Activated CD8-positive, alpha-beta memory T cell treated with anti-CD3 and anti-CD28 coated beads, Interleukin-2, amount 50 U/mL, for 1 hour (primary cell): ENCODE measurements at regions not wholly inside any gene's neighbourhood (a gene's known extent, or its start where the extent isn't known, plus 50 kb on each side); places are given as distances from the start of the nearest gene placed in this dataset.

ENCODE experiments used
- DNase-seq: peaks from one replicate; pipeline ENCODE4 v3.0.0-alpha.2; 2020; ENCODE audit errors: extremely low read depth

DNA sequence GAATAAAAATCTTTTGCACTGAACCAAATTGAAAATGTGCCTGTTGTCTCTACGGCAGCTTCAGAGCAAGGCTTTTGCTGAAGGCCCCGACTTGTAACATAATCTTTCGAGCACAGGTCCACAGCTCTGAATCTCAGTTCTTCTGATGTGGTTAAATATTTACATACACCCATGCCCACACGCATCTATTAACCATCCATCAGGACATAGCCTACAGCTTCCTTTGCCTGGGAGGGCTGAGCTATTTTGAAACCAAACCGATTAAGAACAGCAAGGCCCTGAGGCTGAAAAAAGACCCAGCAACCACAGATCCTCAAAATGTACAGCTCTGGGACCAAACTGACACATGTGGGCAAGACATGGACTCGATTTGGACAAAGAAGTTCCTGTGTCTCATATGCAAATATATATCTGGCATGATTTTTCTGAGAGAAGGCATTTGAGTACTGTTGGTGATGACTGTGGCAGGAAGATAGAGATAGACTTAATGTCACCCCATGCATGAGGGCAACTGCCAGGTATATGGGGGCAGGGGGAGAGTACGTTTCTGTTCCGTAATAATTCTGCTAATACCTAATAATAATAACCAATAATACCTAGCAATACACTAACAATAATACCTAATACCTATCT lies 322.7 kb upstream of the PLET1 start:
- DNase-seq: no peak

DNA sequence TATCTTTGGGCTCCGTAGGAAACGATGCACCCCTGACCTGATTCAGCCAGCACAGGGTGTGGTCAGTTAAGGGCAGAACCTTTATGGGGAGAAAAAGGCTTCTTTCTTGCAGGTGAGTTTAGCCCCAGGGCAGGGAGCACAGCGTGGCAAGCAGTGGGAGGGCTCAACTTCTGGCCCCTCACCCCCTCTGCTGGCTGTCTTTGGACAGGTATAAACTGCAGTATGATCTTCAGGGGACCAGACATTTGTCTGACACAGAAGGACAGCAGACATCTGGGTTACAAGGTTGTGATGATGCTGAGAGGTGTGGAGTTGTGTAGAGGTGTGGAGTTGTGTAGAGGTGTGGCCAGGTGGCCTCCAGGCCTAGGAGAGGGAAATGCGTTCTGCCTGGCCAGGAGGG lies 324.0 kb upstream of the PLET1 start:
- DNase-seq: no peak

DNA sequence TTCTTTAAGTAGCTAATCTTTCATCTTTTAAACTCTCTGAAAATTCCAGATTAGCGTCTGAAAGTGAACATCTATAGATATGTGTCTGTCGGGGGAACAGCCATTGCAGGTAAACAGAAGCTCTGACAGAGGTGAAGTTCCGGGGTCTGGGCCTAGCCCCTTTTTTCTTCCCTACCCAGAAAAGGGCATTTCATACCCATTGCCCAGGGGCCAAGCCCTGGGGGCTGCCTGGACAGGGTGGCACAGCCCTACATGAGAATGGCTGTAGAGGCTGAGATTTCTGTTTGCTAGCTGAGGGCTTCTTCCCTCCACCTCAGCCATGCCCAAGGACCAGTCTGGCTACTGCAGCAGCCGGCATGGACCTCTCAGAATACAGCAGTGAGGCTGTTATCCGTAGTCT lies 327.0 kb upstream of the PLET1 start:
- DNase-seq: no peak

DNA sequence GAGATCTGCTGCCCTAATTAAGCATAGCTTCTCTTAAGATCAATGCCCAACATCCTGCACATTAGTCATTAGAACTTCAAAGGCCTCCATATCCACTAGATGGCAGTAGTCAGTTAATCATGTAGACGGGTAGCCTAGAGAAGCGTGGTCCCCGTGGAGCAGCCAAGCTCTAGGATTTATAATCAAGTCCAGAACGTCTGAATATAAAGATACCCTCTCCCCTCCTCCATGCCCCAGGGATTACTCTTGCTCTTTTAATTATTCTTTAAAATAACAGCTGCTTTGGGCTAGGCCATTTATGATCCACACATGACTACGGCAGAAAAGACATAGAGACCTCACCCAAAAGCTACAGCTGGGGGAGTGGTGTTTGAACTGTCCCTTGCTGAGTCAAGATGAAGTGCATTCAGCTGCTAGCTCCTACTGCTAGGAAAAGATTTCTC lies 327.6 kb upstream of the PLET1 start:
- no peak for DNase-seq

DNA sequence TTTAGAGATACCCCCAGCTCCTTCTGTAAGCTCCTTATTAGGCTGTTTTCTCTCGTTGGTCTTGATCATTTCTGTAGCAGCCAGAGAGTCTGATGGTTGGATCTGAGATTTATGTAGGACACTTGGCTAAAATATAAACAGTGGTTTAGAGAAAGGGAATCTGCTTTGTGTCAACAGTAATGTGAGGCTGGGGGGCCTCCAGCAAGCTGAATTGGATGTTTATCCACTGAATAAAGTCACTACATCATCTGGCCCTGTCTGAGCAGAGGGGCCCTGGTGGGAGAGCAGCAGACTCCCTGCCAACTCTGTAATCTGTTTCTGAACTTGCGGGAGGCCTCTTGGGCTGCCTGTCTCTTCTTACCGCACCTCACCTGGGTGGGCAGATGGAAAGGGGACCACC lies 328.5 kb upstream of the PLET1 start:
- DNase-seq: no peak

DNA sequence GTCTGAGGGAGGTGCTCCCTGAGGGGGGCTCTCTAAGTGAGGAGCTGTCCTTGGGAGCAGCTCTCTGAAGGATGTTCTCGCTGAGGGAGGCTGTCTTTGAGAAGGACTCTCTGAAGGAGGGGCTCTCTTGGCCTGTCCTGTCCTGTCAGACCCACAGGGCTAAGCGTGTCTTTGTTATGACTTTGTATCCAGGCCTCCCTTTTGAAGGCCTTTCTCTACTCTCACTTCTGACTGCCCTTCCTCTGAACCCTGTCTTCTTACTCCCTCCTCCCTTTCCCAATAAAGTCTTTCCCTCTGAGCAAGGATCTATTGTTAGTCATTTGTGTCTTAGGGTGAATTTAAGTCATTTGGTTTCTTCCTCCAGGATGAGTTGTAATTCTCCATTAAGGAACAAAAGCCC lies 330.1 kb upstream of the PLET1 start:
- no peak for DNase-seq

DNA sequence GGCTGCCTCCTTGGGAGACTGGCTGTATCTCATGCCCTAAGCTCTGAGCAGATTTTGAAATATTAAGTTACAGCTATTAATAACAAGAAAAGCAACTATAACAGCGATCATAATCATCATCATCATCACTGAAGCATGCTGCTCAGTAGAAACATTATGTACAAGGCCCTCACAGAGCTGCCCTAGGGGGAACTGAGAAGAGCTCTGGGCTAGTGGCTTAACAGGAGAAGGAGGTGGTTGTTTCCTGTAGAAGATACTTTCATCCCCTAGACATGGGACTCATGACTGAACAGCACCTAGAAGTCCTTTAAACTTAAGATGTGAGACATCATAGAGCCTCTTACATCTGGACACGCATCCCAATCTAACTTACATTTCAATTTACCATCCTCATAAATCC lies 332.8 kb upstream of the PLET1 start:
- DNase-seq: no peak

DNA sequence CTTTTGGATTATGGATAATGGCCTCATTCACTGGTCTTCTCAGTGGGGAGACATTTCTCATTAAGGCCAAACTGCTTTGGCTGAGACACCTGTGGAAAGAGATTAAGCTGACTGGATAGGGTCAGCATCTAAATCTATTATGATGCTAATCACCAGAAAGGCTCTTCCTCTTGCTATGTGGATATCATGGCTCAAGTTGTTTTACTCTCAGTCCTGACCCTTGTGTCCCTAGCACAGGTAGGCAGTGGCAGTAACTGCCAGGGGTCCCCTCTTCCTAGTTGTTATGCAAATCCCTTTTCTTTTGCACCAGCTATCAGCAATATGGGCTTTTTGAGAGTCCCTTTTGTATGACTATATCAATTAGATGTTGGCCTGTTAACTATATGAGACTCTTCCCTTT lies 335.7 kb upstream of the PLET1 start:
- DNase-seq: no peak

DNA sequence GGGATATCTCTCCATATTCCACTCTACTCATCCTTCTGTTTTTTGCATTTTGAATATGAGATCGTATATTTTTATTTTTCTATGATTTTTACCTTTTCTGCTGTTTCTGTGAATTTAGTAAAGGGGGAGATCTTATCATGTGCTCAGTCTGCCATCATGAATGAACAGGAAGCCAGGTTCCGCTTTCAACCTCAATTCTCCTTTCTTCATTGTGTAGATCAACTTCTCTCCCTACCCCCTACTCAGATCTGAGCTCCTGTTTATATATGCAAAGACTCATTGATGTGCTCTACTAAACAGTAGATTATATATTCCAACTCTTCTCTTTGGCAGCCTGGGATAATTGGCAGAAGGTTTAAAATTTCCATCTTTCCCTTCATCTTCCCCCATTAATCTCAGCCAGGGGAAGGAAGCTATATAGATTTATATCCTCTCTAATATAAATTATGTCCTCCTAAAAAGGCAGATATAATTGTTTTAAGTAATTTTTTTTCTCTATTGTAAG lies 336.7 kb upstream of the PLET1 start:
- no peak for DNase-seq

DNA sequence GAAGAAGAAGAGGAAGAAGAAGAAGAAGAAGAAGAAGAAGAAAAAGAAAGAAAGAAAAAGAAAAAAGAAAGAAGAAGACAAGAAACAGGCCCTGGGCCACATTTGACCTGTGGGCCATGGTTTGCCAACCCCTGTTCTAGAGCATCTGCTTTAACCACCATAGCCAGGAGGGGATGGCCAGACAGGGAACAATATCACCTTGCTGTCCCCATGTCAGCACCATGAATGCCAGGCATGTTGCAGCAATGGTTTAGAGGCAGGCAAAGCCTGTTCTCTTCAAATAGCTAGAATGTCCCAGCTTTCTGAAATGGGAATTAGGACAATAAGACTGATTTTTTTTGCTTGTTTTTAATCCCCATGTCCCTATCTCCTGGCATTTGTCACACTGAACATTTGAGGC lies 338.6 kb upstream of the PLET1 start:
- no peak for DNase-seq

DNA sequence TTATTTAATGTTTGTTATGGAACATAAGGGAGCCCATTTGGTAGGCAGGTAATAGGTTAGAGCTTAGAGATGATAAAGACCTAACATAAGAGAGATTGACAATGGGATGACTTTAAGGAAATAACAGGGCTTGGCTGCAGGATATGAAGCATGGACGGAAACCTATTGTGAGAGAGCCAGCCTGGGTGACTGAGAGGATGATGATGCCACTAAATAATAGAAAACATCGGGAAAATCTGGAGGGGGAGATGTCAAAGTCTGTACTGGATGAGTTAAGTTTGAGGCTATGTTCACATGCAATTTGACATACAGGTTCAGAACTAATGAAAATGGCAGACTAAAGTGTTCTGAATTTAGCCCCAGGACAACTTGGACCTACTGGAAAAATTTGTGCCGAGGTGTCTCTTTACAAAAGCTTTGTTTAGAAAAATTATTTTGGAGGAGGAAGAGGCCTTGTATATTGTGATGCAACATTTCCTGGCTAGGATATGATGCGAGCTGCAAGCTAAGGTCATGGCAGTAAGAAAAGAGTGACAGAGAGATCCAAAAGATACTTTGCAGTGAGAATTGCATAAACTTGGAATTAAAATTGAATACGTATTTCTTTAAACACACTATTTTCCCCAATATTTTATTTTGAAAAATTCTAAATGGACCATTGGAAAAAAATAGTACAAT lies 339.3 kb upstream of the PLET1 start:
- no peak for DNase-seq

DNA sequence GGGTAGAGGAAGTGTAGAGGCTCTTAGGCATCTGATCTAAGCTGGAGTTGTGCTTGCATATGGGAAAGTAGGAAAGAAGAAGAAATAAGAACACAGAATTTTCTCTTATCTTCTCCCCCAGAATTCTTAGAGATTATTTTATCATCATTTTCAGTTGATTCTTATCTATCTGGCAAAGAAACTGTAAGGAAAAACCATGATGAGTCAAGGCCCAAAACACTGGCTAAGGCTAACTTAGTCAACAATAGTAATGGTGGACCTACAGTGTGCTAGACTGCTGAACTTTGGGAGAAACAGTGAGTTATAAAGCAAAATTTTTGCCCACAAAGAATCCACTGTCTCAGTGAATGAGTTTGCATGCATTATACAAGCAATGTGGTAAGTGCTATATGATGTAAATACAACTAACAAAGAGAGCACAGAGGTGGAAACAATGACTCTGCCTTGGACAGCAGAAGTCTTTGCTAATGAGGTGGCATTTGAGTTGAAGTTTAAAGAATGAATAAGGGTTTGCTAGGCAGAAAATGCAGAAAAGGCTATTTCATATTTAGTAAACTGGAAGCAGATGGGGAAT lies 344.5 kb upstream of the PLET1 start:
- DNase-seq: no peak

DNA sequence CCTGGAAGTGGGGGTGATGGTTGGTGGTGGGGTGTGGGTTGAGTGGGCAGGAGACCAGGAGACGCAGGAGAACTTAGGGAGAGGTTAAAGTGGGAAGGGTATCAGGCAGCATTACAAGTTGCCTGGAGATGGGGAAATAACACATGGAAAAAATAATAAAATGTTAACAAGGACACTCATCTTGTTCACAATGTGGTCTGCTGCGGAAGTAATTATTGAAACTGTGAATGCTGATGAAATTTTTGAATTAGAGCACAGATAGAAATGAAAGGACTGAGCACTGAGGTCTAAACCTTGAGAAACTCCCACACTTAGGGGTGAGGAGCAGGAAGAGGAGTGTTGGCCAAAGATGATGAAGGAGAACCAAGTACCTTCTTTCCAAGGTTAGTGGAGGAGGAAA lies 346.0 kb upstream of the PLET1 start:
- DNase-seq: no peak

DNA sequence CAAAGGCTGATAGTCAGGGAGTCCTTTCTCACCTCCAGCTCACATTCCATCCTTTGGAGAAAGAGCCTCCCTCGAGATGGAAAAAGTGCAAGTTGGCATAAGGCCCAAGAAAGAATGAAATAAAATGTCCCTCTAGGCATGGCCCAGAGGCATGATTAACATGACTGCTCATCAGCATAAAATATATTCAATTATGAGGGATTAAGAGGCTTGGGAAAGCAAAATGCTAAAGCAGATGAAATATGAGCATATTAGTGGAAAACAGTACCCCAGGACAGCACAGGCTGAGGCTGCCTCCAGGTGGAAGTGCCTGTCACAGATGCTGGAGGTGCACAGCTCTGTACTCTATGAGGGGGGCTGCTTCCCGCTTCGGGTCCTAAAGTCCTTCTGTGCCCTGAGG lies 347.8 kb upstream of the PLET1 start:
- no peak for DNase-seq

DNA sequence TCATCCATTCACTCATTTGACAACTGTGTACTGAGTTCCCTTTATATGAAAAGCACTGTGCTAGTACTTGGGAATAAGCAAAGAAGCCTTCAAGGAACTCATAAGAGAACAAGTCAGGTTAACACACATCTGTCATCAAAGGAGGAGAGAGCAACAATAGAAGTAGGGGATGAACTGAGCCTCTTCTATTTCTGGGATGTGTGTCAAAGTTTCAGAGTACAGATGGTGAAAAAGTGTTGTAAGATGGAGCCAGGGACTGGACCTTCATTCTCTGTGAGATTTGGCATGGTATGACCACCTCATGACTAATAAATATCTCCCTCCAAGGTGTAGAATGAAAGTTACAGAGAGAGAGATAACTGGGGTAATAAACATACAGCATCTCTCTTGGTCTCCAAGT lies 349.8 kb upstream of the PLET1 start:
- no peak for DNase-seq

DNA sequence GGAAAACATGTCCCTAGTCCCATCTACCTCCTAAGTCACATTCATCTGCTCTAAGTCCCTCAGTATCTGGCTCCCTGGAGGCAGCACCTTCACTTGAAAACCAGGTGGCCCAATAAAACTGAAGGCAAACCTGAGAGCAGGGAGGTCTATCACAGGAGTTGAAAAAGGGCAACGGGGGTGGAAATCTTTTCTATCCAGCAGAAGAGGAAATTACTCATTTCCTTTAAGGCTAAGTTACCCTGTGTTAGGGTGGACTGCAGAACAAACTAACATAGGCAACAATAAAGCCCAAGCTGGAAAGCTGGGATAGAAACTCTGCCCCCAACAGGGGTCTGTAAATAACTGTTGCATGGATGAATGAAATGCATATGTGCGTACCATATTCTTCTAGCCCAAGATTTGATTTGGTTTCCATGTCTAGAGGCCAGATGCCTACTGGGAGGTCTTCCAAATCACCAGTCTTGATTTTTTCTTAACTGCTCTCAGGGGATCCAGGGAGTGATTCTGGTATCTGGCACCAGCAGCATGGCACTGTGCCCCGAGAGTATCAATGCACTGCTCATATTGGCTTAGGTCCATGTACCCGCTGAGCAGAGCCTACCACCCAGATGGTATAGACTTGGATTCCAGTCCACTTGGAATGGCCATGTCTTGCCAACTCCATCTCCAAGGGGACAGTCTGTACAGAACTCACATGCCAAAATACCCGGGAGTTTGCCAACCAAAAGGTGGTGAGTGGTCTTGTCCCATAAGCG lies 350.0 kb upstream of the NCAM1 start:
- DNase-seq: no peak

DNA sequence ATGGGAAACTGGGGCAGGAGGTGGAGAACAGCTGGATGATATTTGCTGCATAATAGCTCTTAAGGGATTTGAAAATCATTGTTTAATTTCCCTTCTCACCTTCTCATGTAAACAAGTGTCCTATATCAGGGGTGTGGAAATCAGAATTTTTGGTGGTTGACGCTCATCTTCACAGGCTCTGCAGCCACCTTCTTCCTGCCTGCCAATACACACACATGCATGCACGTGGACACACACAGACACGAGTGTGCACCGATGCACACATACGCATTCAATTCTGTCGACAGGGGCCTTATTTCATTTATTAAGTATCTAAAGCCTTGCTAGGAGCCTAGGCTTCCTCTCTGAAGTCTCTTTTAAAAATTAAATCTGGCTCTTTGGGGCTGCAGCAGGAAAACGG lies 349.4 kb upstream of the NCAM1 start:
- no peak for DNase-seq

DNA sequence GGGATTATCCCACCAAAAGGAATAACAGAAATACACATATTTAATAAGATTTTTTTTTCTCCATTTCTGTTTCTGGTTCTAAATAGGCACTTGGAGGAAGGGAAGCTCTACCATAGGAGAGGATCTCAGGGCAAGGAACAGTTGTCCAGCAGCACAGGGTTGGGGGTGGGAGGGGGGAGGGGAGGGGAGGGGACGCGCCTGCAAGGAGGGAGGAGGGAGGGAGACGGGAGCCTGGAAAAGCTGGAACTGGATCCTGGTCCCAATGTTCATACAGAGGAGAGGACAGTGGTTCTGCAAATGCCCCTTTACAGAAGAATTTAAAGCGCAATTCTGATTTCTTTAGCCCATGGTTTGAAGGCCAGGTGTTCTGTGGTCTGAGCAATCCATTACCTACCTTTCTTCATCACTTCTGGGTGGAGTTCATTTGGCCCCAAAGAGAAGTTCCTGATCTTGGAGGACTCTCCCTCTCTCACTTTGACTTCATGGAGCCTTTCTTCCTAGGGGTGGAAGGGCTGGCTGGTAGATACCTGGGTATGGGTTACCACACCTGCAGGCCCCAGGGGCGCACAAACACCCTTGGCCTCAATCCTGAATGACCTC lies 348.9 kb upstream of the NCAM1 start:
- no peak for DNase-seq

DNA sequence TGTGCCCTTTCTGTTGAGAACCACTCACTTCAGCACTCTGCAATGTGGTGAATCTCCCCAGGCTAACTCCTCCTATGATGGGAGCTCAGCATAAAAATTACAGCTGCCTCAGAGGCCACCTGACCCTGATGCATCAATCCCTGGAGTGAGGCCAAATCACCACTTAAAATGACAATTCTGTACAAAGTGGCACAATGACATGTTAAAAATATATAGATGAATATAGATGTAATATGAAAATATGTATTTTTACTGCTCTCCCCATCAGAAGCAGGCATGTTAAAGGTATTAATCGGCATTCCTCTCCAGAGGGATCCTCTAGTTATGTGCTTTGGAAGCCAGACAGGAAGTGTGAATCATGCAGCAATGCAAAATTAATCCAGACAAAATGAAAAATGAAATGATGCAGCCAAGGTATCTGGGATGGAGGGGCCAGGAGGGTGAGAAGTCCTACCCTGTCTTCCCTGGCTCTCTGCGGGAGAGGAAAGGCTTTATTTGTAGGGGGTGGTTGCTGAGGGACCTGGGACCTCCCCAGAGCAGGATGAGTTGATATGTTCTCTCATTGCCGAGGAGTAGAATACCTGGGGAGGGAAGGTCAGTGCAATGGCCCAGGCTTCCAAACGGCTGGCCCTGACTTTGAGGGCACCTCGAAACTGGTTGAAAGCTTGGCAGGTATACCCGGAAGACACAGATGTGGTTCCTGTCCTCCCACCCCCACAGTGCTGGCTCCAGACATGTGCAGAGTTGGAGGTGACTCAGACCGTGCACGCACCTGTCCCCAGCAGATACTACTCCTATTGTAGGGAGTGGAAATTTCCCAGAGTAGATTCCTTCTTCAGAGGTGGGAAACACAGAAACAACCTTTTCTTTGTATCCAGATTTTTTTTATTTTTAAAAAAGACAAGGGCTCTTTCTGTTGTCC lies 347.9 kb upstream of the NCAM1 start:
- DNase-seq: no peak

DNA sequence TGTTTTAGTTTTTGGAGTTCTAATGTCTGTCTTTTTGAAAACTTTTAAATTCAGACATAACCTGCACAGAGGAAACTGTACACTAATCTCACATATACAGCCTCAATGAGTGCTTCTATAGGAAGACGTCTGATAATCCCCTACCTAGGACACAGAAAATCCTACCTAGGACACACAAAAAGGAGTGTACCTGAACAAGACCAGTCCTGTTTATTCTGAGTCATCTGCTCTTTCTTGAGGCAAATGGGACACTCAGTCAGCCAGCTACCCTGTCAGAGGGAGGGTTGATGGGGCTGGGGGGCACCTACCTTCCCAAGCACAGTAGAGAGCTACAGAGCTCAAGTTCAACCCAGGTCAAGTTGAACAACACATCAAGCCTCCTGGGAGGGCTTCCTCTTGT lies 346.6 kb upstream of the NCAM1 start:
- no peak for DNase-seq

DNA sequence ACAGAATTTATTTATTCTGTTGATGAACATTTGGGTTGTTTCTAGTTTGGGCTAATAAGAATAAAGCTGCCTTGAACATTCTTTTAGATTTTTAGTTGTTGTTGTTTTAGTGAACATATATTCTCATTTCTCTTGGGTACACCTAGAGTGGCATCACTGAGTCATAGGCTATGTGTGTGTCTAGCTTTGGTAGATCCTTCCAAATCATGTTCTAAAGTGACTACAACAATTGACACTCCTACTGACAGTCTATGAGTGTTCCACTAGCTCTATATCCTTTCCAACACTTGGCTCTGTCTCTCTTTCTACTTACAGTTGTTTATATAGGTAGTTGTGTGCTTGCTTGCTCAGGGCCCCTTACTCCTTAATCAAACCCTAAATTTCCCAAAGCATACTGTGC lies 346.0 kb upstream of the NCAM1 start:
- no peak for DNase-seq
